Gastrocnemius medialis (tissue), 4 donors: ENCODE measurements at regions not wholly inside any gene's neighbourhood (a gene's known extent, or its start where the extent isn't known, plus 50 kb on each side); places are given as distances from the start of the nearest gene placed in this dataset.

Source experiments
- CTCF ChIP-seq, 5 experiments: fragments of 450-650 bp in 3 of 5; fragments of 200-600 bp in 2 of 5; sonication (generic) in 2 of 5; IDR thresholded peaks in 4 of 5; conservative IDR thresholded peaks in 1 of 5; 1 replicate in 4 of 5; 2 replicates in 1 of 5; pipeline ENCODE4 v1.5.1; 2016 to 2019; ENCODE audit warnings: antibody characterized with exemption in 5 of 5, mild to moderate bottlenecking in 3 of 5, moderate library complexity in 3 of 5
- POLR2A ChIP-seq, 2 donors: fragments of 450-650 bp; IDR thresholded peaks; one replicate each; pipeline ENCODE4 v1.6.1; 2017; ENCODE audit warnings: antibody characterized with exemption in 2 of 2, mild to moderate bottlenecking in 2 of 2, moderate library complexity in 2 of 2

GRCh38 chr5:68823301-68823700 is 270.5 kb upstream of the SLC30A5 start:
- no peak for TF ChIP-seq CTCF (IDR thresholded peaks at IDR 0.05 in 4 of 5, conservative IDR thresholded peaks at IDR 0.05 in 1 of 5)
- no peak for TF ChIP-seq POLR2A (IDR thresholded peaks at IDR 0.05)
